ENCODE measurements at regions not wholly inside any gene's neighbourhood (a gene's known extent, or its start where the extent isn't known, plus 50 kb on each side); places are given as distances from the start of the nearest gene placed in this dataset.

DNA sequence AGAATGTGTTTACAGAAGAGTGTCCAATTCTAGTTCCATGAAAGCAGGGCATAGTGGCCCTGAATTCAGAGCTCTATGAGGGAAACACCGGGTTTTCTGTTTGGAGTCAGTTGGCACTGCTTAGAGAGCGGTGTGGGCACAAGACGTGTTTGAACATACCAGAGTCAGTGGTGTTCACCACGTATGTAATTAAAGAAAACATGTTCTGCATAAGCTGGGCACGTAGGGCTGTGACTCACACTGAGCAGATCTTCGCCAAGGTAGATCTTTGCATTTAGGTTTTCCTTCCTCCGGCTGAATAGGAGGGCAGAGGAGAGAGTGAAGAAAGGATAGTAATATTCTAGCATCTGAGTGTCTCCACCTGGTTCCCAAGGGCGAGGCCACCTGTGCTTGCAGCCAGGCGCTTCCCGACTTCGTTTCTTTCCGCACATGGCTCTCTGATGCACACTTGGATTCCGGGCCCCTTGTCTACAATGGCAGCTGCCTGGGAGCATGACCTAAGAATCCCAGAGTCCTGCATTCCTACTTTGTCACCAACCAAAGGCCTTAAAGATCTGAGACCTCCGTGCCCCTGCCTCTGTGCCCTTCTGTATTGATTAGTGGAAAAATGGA lies 136.2 kb downstream of the ERMARD start:
- no peak for DNase-seq (ENCODE audit: low read depth)

DNA sequence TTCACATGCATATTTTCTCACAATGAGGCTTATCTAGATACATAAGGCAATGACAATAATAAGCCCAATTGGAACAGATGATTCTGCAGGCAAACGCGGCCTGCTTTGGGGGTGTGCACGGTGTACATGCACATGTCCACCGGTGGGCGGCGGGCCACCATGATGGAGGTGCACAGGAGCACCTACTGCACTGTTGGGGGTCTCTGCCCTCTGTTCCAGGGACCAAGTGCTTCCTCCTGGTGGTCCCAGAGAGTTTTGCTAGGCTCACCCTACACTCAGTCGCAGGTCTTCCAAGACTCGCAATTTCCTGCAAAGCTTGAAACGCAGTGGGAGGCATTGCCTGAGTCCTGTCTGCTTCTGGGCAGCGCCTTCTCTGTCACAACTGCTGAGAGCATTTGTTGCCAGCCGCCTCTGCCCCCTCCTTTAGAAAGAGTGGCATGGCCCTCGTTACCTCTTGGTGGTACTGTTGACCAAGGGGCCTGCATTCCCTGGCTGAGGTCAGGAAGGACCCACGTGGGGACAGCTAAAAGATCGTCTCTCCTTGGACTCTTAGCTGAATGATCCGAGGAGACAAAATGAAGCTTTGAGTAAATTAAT lies 135.3 kb downstream of the ERMARD start:
- DNase-seq (ENCODE audit: low read depth): no peak

DNA sequence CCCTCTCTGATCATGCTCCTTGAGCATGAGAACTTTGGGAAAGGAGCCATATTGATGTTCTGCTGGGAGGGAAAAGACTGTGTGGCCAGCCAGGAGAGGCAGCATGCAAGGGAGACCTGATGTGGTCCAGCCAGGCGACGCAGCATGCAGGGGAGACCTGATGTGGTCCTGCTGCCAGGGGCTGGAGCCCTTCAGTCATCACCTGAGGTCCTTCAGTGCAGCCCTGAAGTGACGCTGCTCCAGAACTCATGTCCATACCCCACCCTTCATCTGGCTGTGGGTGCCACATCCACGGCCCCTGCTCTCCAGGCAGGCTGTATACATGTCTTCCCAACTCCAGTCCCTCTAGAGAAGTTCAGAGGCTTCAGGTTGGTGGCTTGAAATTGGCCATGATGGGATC lies 134.4 kb downstream of the ERMARD start:
- no peak for DNase-seq (ENCODE audit: low read depth)

DNA sequence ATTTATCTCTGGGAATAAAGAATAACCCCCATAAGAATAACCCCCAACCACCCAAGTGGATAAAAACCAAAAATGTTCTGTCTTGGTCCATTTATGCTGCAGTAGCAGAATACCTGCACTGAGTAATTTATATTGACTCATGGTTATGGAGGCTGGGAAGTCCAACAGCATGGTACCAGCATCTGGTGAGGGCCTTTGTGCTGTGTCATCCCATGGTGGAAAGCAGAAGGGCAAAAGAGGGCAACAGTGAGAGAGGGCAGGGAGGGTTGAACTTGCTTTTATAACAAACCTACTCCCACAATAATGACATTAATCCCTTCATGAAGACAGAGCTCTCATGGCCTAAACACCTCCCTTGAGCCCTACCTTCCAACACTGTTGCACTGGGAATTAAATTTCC lies 133.7 kb downstream of the ERMARD start:
- no peak for DNase-seq (ENCODE audit: low read depth)

DNA sequence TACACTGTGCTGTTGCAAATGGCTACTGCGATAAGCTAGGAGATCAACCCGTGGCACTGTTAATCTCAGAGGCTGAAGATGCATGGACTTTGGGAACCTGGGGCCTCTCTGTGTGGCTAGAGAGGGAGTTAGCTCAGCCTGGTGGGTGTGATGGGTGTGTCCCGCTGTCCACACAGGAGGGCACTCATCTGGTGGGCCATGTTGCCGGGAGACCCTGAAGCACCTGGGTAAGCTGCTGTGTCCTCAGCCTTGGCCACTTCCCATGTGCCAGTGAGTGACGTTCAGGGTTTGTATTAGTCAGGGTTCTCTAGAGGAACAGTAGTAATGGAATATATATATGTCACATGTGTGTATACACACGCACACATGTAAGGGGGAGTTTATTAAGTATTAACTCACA lies 132.7 kb downstream of the ERMARD start:
- DNase-seq (ENCODE audit: low read depth): no peak

DNA sequence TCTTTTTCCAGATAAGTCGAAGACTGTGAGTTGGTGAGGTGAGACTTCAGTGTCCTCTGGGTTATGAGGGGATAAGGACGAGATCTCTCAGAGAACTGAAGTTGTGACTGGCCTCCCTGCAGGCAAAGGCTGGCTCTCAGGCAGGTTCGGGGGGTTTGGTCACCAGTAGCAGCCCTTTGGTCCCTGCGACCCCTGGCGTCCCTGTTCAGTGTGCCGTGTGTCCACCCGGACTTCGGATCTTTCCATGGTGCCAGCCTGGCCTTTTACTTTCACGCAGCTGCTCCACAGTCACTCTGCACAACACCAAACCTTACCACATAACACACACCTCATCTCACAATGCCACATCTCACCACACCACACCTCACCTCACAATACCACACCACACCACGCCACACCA lies 131.9 kb downstream of the ERMARD start:
- DNase-seq (ENCODE audit: low read depth): no peak

DNA sequence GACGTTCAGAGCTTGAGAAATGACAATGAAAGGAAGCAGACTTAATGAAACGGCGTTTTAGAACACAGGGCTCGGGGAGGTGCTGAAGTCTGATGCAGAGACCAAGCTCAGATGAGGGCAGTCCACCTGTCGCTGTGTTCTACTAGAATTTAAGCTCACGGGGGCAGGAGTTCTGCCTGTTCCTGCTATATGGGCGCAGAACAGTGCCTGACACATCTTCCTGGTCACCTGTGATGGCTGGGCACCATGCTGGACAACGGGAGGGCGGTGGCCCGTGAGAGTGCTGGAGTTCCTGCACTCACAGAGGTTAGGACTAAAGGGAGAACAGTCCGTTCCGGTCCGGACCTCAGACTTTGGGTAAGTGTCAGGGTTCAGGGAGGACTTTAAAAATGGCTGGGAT lies 130.6 kb downstream of the ERMARD start:
- DNase-seq (ENCODE audit: low read depth): no peak

DNA sequence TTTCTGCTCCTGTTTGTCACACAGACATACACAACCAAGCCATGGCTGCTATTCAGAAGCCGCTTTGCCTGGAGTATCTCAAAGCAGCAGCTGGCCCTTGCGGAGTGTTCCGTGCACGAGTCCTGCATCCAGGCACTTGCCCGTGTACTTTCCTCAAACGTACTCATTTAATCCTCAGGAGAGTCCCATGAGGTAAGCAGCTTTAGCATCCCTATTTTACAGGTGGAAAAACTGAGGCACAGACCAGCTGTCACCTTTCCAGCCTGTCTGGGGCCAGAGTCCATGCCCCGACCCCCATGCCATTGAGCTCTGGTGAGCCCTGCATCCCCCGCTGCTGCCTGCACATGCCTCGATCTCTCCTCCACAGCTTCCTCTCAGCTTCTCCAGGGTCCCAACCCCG lies 130.0 kb downstream of the ERMARD start:
- DNase-seq (ENCODE audit: low read depth): no peak

DNA sequence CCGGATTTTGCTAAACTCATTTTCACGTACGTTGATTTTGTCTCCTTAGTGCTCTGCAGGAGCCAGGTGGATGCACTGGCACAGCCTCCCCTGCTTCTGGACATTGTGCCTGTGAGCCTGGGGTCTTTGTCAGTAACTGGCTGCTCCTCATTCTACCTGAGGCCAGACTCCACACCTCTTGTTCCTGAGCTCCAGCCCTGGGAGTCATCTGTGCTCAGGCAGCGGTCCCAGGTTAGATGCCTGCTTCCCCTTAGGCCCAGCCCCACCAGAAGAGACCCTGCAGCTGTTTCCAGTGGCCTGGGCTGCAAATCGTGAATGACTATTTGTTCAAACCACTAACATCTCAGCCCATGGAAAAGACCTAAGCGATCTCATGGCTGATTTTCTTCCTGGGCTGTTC lies 129.1 kb downstream of the ERMARD start:
- DNase-seq (ENCODE audit: low read depth): no peak

DNA sequence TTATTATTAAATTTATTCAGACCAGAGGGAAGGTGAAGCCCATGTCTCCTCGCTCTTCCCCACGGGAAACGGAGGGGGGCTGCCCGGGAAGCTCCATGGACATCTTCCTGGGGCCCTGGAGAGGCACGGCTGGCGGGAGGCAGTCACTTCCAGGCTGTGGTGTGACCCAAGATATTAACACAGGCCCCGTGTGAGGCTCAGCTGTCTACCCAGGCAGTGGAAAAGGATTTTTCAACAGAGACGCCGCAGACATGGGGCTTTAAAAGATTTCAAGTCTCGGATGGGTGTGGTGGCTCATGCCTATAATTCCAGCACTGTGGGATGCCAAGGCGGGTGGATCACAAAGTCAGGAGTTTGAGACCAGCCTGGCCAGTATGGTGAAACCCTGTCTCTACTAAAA lies 117.9 kb downstream of the ERMARD start:
- DNase-seq (ENCODE audit: low read depth): no peak

DNA sequence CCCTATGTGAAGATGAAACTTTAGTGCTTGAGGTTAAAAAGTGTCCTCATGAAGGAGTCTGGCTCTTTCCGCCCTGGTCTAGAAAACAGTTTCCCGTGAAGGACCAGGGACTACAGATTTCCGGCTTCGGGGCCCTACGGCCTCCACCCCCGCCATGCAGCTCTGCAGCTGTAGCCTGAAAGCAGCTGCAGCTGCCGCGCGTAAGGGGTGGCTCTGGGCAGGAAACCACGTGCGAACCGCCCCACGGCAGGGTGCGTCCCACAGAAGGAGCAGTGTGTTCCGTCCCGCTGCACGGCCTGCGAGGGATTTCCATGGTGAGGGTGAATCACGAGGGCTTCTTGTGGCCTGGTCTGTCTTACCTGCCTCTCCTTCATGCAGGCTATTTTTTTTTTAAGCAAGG lies 117.0 kb downstream of the ERMARD start:
- DNase-seq (ENCODE audit: low read depth): no peak

DNA sequence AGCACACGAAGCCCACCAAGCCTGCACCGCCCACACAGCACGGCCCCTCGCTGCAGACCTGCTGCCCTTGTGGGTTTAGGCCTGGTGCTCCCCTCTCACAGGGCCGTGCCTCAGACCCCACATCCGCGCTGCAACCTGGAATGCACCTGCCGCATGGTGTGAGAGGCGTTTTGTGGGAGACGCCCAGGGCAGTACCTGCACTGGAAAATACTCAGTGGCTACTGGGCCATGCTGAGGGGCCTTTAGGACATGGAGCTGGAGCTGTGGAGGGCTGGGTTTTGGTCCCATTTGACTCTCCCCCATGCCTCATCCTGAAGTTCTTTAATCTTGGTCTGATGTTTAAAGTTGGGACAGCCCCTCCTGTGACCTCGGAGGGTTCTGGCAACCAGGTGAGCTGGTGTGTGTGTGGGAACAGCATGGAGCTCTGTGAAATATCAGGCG lies 116.3 kb downstream of the ERMARD start:
- no peak for DNase-seq (ENCODE audit: low read depth)

DNA sequence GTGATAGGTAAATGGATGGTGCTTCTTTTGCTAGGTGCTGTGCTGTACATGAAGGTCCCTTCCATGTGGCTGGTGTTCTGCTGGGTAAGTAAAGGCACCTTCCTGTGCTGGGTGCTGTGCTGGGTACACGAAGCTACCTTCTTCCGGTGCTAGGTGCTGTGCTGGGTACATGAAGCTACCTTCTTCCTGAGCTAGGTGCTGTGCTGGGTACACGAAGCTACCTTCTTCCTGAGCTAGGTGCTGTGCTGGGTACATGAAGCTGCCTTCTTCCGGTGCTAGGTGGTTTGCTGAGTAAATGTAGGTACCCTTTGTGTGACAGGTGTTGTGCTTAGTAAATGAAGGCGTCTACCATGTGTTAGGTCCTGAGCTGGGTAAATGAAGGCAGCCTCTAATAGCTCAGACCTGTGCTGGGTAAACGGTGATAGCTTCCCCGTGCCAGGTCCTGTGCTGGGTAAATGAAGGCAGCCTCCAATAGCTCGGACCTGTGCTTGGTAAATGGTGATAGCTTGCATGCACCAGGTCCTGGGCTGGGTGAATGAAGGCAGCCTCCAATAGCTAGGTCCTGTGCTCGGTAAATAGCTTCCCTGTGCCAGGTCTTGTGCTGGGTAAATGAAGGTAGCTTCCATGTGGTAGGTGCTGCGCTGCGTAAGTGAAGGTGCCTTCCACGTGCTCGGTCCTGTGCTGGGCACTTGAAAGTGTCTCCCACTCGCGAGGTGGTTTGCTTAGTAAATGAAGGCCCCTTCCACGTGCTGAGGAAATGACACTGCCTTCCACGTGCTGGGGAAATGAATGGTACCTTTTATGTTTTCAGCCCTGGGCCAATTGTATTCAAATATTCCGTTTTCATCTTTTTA lies 115.5 kb downstream of the ERMARD start:
- DNase-seq (ENCODE audit: low read depth): no peak

DNA sequence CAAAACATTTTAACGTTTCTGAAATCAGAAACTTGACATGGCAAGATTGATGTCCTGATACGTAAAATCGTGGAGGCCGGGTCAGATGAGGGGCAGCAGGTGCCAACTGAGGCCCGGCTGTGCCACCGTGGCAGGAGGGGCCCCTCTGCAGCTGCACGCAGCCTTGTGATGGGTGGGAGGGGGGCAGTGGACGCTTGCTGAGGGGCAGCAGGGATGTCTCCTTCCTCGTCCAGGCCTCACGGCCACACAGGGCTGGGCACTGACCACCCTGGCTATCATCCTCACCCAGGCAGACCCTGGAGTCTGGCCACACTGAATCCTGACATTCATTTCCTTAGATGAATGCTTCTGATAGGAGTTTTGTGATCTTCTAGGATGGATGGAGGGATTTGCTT lies 114.7 kb downstream of the ERMARD start:
- DNase-seq (ENCODE audit: low read depth): no peak

DNA sequence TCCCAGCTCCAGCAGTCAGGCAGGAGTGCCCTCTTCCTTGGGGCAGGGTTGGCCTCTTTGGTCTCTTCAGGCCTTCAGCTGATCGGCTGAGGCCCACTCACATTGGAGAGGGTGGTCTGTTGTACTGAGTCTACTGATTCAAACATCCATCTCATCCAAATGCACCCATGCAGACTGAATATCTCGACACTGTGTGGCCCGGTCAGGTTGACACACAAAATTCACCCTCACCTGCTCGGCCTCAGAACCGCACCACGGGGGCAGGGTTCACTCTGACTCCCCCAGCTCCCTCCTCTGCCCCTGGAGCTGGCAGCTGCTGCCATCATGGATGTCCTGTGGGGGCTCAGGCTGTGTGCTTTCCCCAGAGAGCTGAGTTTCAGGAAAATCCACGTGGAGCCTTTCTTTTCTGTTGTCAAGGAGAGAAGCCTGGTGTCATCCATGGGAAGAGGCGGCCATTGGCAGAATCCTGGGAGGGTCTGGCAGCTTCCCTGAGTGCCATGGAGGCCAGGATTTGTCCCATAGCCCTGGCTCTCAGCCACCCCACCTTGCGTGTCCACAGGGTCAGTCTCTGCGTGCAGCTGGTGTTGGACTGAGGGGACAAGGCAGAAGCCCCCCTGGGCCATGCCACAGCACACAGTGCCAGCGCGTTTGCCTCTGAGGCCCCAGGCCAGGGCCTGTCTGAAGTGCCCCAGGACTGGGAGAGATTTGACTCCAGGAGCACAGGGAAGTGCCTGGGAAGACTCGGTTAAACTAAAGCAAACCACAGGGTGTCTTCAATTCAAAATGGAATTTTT lies 114.1 kb downstream of the ERMARD start:
- DNase-seq (ENCODE audit: low read depth): no peak

DNA sequence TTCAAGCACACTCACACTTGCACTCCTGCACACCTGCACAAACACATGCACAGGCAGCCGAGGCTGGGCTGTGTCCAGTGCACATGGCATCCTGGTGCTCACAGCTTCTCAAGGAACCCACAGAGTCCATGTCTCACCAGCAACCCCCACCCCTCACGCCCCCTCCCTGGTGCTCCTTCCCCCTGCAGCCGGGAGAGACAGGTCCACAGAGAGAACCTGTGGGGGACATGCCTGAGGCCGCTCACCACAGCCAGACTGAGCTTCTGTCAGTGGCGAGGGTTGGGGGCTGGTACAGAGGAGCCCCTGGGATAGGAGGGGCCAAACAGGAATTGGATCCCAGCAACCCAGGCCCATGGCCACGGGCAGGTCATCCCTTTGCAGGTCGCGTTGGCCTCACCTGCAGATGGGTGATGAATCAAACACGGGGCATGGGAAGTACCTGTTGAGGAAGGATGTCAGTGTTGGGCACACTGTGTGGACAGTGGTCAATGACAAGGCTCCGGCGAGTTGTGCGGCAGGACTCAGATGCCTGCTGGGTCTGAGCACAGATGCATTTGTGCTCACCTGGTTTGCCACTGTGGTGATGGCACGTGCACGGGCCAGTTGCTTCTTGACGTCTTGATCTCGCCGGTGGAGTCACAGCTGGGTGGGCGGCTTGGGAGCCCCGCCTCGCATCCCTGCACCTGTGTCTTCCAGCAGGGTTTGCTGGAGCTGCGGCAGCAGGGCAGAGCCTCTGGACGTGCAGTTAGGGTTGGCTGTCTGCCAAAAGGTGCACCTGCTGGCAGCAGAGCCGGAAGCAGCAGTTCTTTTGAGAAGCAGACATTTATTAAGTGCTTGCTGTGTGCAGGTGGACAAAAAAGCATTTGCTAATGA lies 113.0 kb downstream of the ERMARD start:
- DNase-seq (ENCODE audit: low read depth): no peak

DNA sequence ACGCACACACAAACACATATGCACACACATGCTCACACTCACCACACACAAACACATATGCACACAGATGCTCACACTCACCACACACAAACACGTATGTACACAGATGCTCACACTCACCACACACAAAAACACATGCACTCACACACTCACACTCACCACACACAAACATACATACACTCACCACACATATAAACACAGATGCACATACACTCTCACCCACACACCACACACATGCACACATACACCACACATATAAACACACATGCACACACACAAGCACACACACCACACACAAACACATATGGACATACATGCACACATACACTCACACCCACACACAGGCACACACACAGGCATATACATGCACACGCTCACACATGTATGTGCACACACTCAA lies 112.3 kb downstream of the ERMARD start:
- no peak for DNase-seq (ENCODE audit: low read depth)

DNA sequence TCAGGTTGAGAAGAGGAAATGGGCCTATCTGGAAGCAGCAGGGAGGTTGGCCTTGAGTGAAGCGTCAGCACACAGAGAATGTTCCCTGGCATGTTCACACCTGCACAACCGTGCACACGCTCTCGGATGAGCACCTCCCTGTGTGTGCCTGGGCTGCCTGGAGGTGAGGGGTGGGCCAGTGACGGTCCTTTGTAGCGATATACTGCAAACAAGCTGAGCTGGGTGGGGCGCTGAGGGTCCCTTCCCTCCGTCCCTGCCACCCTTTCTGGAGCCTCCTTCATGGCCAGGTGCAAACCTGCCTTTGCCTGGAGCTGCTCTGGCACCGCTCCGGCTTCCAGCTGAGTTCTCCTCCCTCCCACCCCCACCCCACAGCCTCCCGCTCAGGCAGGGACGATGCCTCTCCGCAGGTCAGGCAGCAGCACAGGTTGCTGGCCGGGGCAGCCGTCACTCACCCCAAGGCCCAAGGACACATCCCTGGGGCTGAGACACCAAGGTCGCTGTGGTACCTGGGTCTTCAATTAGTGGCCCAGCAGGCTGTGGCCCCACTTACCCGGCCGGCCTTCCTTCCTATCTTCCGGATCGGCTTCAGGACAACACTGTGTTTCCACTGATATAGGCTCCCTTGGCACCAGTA lies 111.6 kb downstream of the ERMARD start:
- no peak for DNase-seq (ENCODE audit: low read depth)

DNA sequence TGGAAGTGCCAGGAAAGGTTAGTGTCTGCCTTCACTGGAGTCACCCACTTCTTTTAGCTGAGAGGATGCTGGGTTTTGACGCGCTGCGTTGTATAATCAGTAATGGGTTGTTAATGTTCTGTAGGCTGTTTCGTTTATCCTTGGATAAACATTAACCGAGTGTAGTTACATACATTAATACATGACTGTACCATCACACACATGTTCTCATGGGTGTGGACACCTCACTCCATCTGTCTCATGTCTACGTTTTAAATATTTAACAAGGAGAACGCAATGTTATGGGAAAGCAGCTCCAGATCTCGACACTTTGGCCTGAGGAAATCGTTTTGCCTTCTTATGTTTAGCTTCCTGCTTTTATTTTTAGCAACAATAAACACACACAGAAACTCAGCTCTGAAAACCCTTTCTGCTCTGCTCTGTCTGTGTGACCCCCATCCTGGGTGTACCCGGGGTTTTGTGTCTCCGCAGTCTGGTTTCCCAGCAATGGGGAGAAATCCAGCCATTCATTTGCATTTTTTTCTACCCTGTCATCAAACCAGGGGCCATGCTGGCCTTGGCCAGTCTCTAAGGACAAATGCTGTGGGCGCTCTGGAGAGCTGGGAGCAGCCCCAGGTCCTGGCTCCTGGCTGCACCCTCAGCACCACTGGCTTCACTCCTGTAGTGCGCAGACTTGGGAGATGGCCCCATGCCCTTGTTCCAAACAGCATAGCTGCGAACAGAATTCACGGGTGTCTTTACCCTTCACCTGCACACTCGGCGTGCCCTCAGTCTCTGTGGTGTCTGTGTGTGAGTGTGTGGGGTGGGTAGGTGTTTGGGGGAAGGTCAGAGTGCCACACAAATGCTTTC lies 110.8 kb downstream of the ERMARD start:
- DNase-seq (ENCODE audit: low read depth): no peak

DNA sequence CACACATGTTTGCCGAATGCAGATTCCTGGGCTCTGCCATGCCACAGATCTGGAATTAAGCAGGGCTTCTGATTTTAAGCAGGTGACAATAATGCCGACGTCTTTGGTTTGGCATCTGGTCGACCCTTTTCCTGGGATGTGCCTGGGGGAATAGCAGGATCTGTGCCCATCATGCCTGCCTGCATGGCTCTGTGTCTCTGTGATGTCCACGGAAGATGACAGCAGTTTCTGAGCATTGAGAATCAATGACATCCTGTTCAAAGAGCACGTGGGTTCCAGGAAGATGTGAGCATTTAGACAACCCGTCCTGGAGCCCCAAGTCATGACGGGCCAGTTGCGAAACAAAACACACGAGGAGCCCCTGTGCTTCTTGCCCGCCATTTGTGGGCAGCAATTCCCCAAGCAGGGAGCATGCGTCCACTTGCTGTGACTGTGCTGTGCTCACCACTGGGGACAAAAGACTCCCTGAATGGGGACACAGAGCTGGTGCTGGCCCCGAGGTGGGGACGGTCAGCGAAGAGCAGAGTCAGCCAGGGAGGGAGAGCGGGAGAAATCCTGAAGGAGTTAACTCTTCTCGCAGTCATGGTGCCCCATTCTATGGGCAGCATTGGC lies 110.1 kb downstream of the ERMARD start:
- DNase-seq (ENCODE audit: low read depth): no peak

Measured in GM04503 (cell line).